GM20000 (cell line): ENCODE measurements at regions not wholly inside any gene's neighbourhood (a gene's known extent, or its start where the extent isn't known, plus 50 kb on each side); places are given as distances from the start of the nearest gene placed in this dataset.

ENCODE experiments used
- DNase-seq: peaks from one replicate; pipeline ENCODE4 v3.0.0; 2012; ENCODE audit warnings: low spot score
- CTCF ChIP-seq: IDR thresholded peaks from 2 replicates; pipeline ENCODE4 v1.5.1; 2012; ENCODE audit warnings: mild to moderate bottlenecking, control low read depth; ENCODE audit errors: extremely low read depth, missing control alignments

GRCh38 chr4:117357866-117358265 is 272.5 kb upstream of the TRAM1L1 start:
- no peak for DNase-seq
- TF ChIP-seq CTCF, result no peak

- no peak for TF ChIP-seq CTCF
- no peak for DNase-seq
These were observed 285.7 kb upstream of the TRAM1L1 start for GRCh38 chr4:117370944-117371668.

GRCh38 chr4:117375101-117375500 is 289.7 kb upstream of the TRAM1L1 start:
- TF ChIP-seq CTCF, result no peak

GRCh38 chr4:117376692-117377091 is 291.3 kb upstream of the TRAM1L1 start:
- no peak for TF ChIP-seq CTCF
- DNase-seq, result no peak

More at GRCh38 chr4:117375101-117375500, 289.7 kb upstream of the TRAM1L1 start:
- DNase-seq, result no peak

GRCh38 chr4:117378942-117379341 is 293.6 kb upstream of the TRAM1L1 start:
- no peak for TF ChIP-seq CTCF
- no peak for DNase-seq

GRCh38 chr4:117383468-117383867 is 298.1 kb upstream of the TRAM1L1 start:
- no peak for TF ChIP-seq CTCF
- no peak for DNase-seq

GRCh38 chr4:117385526-117385925 is 300.1 kb upstream of the TRAM1L1 start:
- no peak for TF ChIP-seq CTCF
- DNase-seq, result no peak
